Stimulated activated naive CD8-positive, alpha-beta T cell treated with anti-CD3 and anti-CD28 coated beads, Interleukin-15, Interleukin-2, amounts not matched to agents 100 ng/mL and 50 ng/mL, for 24 hours (primary cell): ENCODE measurements at regions not wholly inside any gene's neighbourhood (a gene's known extent, or its start where the extent isn't known, plus 50 kb on each side); places are given as distances from the start of the nearest gene placed in this dataset.

Source experiments
- H3K27ac Mint-ChIP-seq: one replicate; pipeline ENCODE4 v1.8.0; 2021; ENCODE audit warnings: mild to moderate bottlenecking, mixed read lengths
- H3K27me3 Mint-ChIP-seq: one replicate; pipeline ENCODE4 v1.8.0; 2021; ENCODE audit warnings: mixed read lengths
- H3K36me3 Mint-ChIP-seq: one replicate; pipeline ENCODE4 v1.8.0; 2021; ENCODE audit warnings: low read depth, mixed read lengths
- H3K4me1 Mint-ChIP-seq: one replicate; pipeline ENCODE4 v1.8.0; 2021; ENCODE audit warnings: low read depth, mixed read lengths
- H3K4me3 Mint-ChIP-seq: one replicate; pipeline ENCODE4 v1.8.0; 2021; ENCODE audit warnings: mild to moderate bottlenecking, mixed read lengths
- H3K9me3 Mint-ChIP-seq: one replicate; pipeline ENCODE4 v1.8.0; 2021; ENCODE audit warnings: mixed read lengths

DNA sequence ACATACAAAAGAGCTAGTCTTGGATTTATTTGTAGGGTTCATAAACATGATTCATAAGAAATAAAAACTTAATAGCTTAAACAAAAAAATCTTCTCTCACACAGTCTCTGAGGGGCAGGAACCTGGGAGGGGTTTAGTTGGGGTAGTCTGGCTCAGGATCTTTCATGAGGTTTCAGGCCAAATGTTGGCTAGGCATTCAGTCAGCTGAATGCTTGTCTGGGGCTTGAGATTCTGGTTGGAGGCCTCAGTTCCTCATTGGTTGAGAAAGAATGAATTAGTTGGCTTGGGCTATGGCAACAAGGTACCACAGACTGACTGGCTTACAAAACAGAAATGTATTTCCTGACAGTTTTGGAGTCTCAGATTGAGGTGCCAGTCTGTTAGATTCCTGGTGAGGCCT is 74.3 kb downstream of the ANKRD7 start:
- H3K36me3 Mint-ChIP-seq = no peaks in the 10 kb centered on the region
- H3K4me3 Mint-ChIP-seq = no peak overlapping the region
- H3K27ac Mint-ChIP-seq = no peak overlapping the region
- H3K4me1 Mint-ChIP-seq = no peaks in the 10 kb centered on the region
- peaks cover 3% of the 10 kb centered on the region for H3K9me3 Mint-ChIP-seq
- H3K27me3 Mint-ChIP-seq = peaks cover 22% of the 10 kb centered on the region

GRCh38 chr7:118300177-118300576 is 75.7 kb downstream of the ANKRD7 start:
- Mint-ChIP-seq H3K9me3 (peaks cover 3% of the 10 kb centered on the region), H3K27ac (no peak overlapping the region), H3K36me3 (no peaks in the 10 kb centered on the region), H3K27me3 (peaks cover 18% of the 10 kb centered on the region), H3K4me1 (no peaks in the 10 kb centered on the region), H3K4me3 (no peak overlapping the region)

DNA sequence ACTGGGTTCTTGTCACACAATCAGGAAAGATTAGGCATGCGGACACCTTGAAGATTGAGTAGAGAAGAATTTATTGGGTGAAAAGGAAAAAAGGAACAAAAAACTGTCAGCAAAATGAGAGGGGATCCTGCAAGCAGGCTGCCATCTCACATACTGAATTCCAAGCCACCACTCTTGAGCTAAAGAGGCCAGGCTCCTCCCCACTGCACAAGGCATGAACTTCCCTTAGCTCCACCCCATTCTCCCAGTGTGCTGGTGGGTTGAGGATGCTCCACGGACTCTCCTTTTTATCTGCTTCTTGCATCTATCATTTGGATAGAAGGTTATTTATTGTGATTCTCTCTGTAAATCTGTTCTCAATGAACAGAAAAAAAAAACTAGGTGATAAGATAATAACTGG is 79.6 kb downstream of the ANKRD7 start:
- Mint-ChIP-seq H3K4me1 (no peaks in the 10 kb centered on the region), H3K9me3 (peaks cover 2% of the 10 kb centered on the region), H3K36me3 (no peaks in the 10 kb centered on the region), H3K27me3 (peaks cover 15% of the 10 kb centered on the region), H3K4me3 (no peak overlapping the region), H3K27ac (no peak overlapping the region)

DNA sequence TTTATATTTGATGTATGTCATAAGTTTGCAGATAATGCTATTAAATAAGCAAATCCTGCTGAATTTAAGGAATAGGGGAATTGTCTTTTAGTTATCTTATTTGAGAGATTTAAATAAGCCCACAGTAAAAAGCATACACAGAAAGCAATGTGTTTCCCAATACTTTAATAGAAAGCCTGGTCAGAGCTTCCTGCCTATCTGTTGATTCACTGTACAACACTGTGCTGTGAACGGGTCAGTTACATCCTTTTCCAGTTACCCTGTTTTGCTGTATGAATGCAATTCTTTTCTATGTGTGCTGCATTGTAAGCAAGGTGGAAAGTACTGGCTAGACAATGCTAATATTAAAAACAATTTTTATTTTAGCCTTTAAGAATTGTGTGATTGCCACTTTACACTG is 81.2 kb downstream of the ANKRD7 start:
- H3K27me3 Mint-ChIP-seq = peaks cover 19% of the 10 kb centered on the region
- peaks cover 4% of the 10 kb centered on the region for H3K9me3 Mint-ChIP-seq
- H3K27ac Mint-ChIP-seq = no peak overlapping the region
- H3K36me3 Mint-ChIP-seq = no peaks in the 10 kb centered on the region
- no peaks in the 10 kb centered on the region for H3K4me1 Mint-ChIP-seq
- H3K4me3 Mint-ChIP-seq = no peak overlapping the region

DNA sequence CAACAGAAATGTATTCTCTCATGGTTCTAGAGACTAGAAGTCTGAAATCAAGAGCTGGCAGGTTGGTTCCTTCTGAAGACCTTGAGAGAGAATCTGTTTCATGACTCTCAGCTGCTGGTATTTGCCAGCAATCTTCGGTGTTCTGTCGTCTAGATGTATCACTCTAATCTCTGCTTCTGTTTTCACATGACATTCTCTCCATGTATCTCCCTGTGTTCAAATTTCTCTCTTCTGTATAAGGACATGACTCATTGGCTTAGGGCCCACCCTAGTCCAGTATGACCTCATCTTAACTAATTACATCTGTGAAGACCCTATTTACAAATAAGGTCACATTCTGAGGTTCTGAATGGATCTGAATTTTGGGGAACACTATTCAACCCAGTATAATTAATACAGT is 82.3 kb downstream of the ANKRD7 start:
- Mint-ChIP-seq H3K27ac (no peak overlapping the region), H3K4me3 (no peak overlapping the region), H3K36me3 (no peaks in the 10 kb centered on the region), H3K9me3 (peaks cover 4% of the 10 kb centered on the region), H3K27me3 (peaks cover 19% of the 10 kb centered on the region), H3K4me1 (peaks cover 5% of the 10 kb centered on the region)

GRCh38 chr7:118311121-118311836 is 86.8 kb downstream of the ANKRD7 start:
- no peak overlapping the region for H3K27ac Mint-ChIP-seq

DNA sequence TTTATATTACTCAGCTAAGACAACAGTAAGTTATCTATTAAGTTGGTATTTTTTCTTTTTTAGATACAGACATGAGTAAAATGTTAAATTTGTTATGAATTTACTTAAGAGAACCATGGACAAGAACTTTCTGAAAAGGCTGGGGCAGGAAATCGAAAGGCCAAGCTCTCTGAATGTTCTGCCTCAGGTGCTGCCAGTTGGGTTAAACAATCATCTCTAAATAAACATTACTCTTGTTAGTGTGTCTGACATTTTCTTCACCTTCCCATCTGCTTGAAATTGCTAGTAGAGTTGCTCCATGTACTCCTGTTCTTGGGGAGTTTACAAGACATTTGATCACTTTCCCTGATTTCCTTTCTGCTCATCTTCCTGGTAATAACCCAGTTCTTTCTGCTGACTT is 87.5 kb downstream of the ANKRD7 start:
- H3K36me3 Mint-ChIP-seq = no peaks in the 10 kb centered on the region
- H3K27ac Mint-ChIP-seq = no peak overlapping the region
- H3K27me3 Mint-ChIP-seq = peaks cover 28% of the 10 kb centered on the region
- peaks cover 24% of the 10 kb centered on the region for H3K4me1 Mint-ChIP-seq
- peaks cover 13% of the 10 kb centered on the region for H3K9me3 Mint-ChIP-seq
- no peak overlapping the region for H3K4me3 Mint-ChIP-seq

More at GRCh38 chr7:118311121-118311836, 86.8 kb downstream of the ANKRD7 start:
- peaks cover 27% of the 10 kb centered on the region for H3K27me3 Mint-ChIP-seq
- H3K4me3 Mint-ChIP-seq = peak overlapping the region; percentile 15
- no peaks in the 10 kb centered on the region for H3K36me3 Mint-ChIP-seq
- peaks cover 8% of the 10 kb centered on the region for H3K9me3 Mint-ChIP-seq
- H3K4me1 Mint-ChIP-seq = peaks cover 24% of the 10 kb centered on the region

GRCh38 chr7:118312966-118313365 is 88.5 kb downstream of the ANKRD7 start:
- Mint-ChIP-seq H3K4me3 (no peak overlapping the region), H3K27ac (no peak overlapping the region)

DNA sequence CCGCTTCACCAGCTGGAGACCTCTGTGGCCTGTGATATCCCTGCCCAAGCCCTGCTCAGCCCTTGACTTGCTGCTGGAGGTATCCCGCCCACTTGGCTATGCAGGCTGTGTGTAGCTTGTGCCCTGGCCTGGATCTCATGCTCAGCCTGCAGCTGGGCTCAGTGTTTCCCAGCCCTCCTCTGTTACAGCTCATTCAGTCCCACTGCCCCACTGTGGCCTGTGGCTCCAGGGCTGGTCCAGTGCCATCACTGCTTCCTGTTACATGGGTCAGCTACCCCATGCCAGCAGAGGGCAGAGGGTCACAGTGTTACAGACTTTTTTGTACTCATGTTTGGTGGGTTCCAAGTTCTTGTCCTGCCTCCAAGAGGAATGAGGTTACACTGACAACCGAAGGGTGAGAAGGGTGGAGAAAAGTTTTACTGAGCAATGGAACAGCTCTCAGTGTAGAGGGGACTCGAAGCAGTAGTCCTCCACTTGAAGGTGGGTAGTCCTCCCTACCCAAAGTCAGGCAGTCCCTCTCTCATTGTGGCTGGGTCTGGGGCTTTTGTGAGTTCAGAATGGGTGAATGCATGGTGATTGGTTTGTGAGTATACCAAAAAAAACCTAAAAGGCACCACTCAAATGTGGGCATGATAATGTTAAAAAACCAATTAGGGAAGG is 100.4 kb downstream of the ANKRD7 start:
- H3K9me3 Mint-ChIP-seq = no peaks in the 10 kb centered on the region
- H3K27ac Mint-ChIP-seq = no peak overlapping the region
- peaks cover 12% of the 10 kb centered on the region for H3K27me3 Mint-ChIP-seq
- H3K36me3 Mint-ChIP-seq = no peaks in the 10 kb centered on the region
- no peak overlapping the region for H3K4me3 Mint-ChIP-seq
- no peaks in the 10 kb centered on the region for H3K4me1 Mint-ChIP-seq

More at GRCh38 chr7:118312966-118313365, 88.5 kb downstream of the ANKRD7 start:
- Mint-ChIP-seq H3K4me1 (peaks cover 24% of the 10 kb centered on the region), H3K36me3 (no peaks in the 10 kb centered on the region), H3K9me3 (peaks cover 13% of the 10 kb centered on the region), H3K27me3 (peaks cover 26% of the 10 kb centered on the region)

GRCh38 chr7:118325450-118325808 is 100.9 kb downstream of the ANKRD7 start:
- Mint-ChIP-seq H3K4me1 (no peaks in the 10 kb centered on the region), H3K27me3 (peaks cover 17% of the 10 kb centered on the region), H3K27ac (no peak overlapping the region), H3K9me3 (no peaks in the 10 kb centered on the region), H3K4me3 (no peak overlapping the region), H3K36me3 (no peaks in the 10 kb centered on the region)

DNA sequence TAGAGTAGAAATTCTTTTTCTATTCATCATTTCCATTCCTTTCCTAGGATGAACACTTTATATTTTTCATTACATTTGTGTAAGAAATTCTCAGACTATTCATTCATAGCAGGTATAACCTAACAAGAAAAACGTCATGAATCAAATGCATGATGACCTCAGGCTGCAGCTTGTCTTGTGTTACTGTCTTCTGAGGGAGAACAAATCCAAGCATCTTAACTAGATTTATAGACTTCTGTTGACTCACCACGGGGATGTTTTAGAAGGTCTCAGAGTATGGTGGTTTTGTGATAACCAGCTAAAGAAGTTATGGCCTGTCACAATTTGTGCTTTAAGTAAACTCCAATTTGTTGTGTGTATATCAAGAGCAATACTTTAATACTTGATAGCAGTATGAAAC is 102.7 kb downstream of the ANKRD7 start:
- Mint-ChIP-seq H3K27ac (no peak overlapping the region), H3K27me3 (peaks cover 17% of the 10 kb centered on the region), H3K4me1 (no peaks in the 10 kb centered on the region), H3K4me3 (no peak overlapping the region), H3K9me3 (no peaks in the 10 kb centered on the region), H3K36me3 (no peaks in the 10 kb centered on the region)

GRCh38 chr7:118328505-118329211 is 104.2 kb downstream of the ANKRD7 start:
- H3K4me3 Mint-ChIP-seq = no peak overlapping the region
- peaks cover 17% of the 10 kb centered on the region for H3K27me3 Mint-ChIP-seq
- H3K36me3 Mint-ChIP-seq = no peaks in the 10 kb centered on the region
- no peaks in the 10 kb centered on the region for H3K4me1 Mint-ChIP-seq
- H3K9me3 Mint-ChIP-seq = no peaks in the 10 kb centered on the region
- no peak overlapping the region for H3K27ac Mint-ChIP-seq

GRCh38 chr7:118330388-118330787 is 105.9 kb downstream of the ANKRD7 start:
- no peaks in the 10 kb centered on the region for H3K36me3 Mint-ChIP-seq
- H3K4me3 Mint-ChIP-seq = no peak overlapping the region
- no peak overlapping the region for H3K27ac Mint-ChIP-seq
- no peaks in the 10 kb centered on the region for H3K9me3 Mint-ChIP-seq
- no peaks in the 10 kb centered on the region for H3K4me1 Mint-ChIP-seq
- peaks cover 16% of the 10 kb centered on the region for H3K27me3 Mint-ChIP-seq

DNA sequence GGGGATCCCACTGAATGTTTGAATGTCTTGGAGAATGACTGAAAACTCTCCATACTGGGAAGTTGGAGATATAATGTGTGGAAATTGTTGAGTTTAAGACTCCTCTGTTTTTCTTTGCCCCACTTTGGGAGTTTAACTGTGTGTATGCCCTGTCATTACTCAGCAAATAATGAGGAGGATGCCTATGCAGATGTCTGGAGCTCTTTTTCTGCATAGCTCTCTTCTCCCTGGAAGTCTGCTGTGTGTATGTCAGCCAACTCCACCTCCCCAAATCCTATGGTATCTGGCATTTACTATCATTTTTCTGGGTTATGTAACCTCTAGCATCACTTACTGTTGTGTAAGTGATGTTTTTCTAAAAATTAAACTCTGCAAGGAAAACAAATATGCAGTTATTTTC is 122.2 kb downstream of the ANKRD7 start:
- Mint-ChIP-seq H3K36me3 (no peaks in the 10 kb centered on the region), H3K27me3 (peaks cover 9% of the 10 kb centered on the region), H3K4me3 (no peak overlapping the region), H3K27ac (no peak overlapping the region), H3K9me3 (no peaks in the 10 kb centered on the region), H3K4me1 (peaks cover 6% of the 10 kb centered on the region)

DNA sequence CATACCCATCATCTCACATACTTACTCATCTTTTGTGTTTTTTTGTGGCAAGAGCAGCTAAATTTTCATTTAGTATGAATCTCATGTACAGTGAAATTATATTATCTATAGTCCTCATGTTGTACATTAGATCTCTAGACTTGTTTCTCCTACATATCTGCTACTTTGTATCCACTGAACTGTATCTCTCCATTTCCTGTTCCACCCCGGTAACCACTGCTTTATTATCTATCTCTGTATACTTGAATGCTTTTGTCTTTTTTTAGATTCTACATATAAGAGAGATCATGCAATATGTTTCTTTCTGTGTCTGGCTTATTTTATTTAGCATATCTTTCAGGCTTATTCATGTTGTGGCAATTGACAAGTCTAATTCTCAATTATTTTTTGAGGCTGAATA is 125.1 kb downstream of the ANKRD7 start:
- H3K9me3 Mint-ChIP-seq = no peaks in the 10 kb centered on the region
- no peak overlapping the region for H3K27ac Mint-ChIP-seq
- H3K27me3 Mint-ChIP-seq = peaks cover 9% of the 10 kb centered on the region

More for the DNA sequence above, 125.1 kb downstream of the ANKRD7 start:
- Mint-ChIP-seq H3K4me3 (no peak overlapping the region), H3K36me3 (no peaks in the 10 kb centered on the region), H3K4me1 (peaks cover 6% of the 10 kb centered on the region)
